PC-3 (cell line): ENCODE measurements at regions not wholly inside any gene's neighbourhood (a gene's known extent, or its start where the extent isn't known, plus 50 kb on each side); places are given as distances from the start of the nearest gene placed in this dataset.

Experiments used
- EZH2 ChIP-seq: fragments of 300-600 bp; sonication (generic); IDR thresholded peaks from one replicate; pipeline ENCODE4 v1.6.1; 2017; ENCODE audit warnings: antibody characterized with exemption, mild to moderate bottlenecking, low read length; ENCODE audit not compliant: unreplicated experiment
- TF ChIP-seq, protein P1 (sequence below): fragments of 300-600 bp; sonication (generic); conservative IDR thresholded peaks from 2 replicates; pipeline ENCODE4 v1.5.1; 2017; ENCODE audit warnings: antibody characterized with exemption, low read depth, mild to moderate bottlenecking, low read length

DNA sequence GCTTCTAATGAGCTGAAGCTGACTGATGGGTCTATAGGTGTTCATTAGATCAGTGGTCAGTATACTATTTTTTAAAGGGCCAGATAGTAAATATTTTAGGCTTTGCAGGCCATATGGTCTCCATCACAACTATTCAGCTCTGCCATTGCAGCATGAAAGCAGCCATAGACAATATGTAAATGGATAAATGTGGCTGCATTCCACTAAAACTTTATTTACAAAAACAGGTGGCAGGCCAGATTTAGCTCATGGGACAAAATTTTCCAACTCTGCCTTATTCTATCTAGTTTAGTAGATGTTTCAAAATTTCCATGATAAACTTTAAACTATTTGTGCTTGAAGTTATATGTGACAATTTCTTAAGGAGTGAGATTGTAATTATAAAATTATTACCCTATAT, 339.3 kb downstream of the ABCC12 start:
- TF ChIP-seq, protein P1, sequence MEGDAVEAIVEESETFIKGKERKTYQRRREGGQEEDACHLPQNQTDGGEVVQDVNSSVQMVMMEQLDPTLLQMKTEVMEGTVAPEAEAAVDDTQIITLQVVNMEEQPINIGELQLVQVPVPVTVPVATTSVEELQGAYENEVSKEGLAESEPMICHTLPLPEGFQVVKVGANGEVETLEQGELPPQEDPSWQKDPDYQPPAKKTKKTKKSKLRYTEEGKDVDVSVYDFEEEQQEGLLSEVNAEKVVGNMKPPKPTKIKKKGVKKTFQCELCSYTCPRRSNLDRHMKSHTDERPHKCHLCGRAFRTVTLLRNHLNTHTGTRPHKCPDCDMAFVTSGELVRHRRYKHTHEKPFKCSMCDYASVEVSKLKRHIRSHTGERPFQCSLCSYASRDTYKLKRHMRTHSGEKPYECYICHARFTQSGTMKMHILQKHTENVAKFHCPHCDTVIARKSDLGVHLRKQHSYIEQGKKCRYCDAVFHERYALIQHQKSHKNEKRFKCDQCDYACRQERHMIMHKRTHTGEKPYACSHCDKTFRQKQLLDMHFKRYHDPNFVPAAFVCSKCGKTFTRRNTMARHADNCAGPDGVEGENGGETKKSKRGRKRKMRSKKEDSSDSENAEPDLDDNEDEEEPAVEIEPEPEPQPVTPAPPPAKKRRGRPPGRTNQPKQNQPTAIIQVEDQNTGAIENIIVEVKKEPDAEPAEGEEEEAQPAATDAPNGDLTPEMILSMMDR = no peak
- no peak for TF ChIP-seq EZH2
